ENCODE measurements at regions not wholly inside any gene's neighbourhood (a gene's known extent, or its start where the extent isn't known, plus 50 kb on each side); places are given as distances from the start of the nearest gene placed in this dataset.
A peak's percentile ranks its signal among the peaks of the same experiment; 100 is the strongest.
"Not testable (repeated sequence)": the region's sequence is repeated elsewhere in the genome, so short reads cannot be mapped to it uniquely, and the experiment has no call there.

DNA sequence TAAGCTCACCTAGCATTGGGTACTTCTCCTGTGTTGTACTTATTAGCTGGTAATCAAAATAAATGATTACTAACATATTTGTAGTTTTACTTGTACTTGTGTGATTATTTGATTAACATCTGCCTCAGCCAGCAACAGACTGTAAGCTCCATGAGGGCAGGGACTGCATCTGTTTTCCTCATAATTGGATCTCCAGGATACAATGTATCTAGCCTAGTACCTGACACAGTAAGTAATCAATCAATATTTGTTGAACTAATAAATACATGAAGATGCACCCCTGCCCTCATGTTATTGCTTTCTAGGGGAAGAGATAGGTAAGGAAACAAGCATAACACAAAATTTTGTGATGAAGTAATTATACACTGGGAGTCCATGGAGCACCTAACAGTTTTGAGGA lies 101.5 kb downstream of the TENT5C start:
- DNase-seq (ENCODE audit: low spot score), result no peak

GRCh38 chr1:117708323-117709248 lies 102.7 kb downstream of the TENT5C start:
- DNase-seq (ENCODE audit: low spot score), result no peak

DNA sequence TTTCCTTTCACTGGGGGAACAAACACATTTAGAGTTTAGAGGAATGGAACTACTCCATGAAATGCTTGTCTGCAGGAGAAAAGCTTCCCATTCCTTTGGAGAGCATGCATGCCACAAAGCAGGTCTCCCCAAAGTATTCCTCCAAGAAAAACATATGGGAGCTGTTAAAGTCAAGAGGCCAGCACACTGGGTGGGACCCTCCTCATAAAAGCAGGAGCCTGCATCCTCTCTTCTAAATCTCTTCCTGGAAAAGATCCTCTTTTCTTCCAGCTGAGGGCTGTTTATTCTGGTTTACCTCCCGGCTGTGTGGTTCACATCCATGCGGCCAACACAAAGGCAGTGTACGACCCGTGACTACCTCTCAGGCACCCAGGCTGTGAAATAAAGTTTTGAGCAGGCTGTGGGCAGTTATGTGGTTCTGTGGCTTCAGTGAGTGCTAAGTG lies 103.4 kb downstream of the TENT5C start:
- DNase-seq (ENCODE audit: low spot score), result no peak

DNA sequence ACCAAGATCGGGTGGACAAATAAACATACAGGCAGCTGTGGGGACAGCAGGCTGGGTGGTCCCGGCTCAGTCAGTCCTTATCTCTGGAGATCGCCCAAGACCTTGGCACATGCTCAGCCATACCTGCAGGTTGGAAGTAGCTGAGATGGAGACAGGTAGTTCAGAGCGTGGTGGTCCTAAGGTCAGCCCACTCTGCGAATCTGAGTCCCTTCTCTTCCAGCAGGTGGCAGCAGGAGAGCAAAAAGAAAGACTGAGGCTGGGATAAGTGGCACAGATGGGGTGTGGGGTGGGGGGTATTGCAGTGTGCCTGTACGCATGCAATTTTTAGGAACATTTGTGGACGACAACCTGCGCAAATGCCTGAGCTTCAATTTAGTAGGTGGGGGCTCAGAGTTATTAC lies 104.9 kb downstream of the TENT5C start:
- DNase-seq (ENCODE audit: low spot score), result no peak

- DNase-seq (ENCODE audit: low spot score), result no peak
These were observed 106.8 kb downstream of the TENT5C start for GRCh38 chr1:117712621-117713020.

- no peak for DNase-seq (ENCODE audit: low spot score)
These were observed 108.7 kb downstream of the TENT5C start for GRCh38 chr1:117714546-117714945.

DNA sequence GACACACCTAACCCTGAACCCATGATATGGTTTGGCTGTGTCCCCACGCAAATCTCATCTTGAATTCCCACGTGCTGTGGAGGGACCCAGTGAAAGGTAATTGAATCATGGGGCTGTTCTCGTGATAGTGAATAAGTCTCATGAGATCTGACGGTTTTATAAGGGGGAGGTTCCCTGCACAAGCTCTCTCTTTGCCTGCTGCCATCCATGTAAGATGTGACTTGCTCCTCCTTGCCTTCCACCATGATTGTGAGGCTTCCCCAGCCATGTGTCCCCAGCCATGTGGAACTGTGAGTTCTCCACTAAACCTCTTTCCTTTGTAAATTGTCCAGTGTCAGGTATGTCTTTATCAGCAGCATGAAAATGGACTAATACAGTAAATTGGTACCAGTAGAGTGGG lies 110.2 kb downstream of the TENT5C start:
- DNase-seq (ENCODE audit: low spot score), result not testable (repeated sequence)

GRCh38 chr1:117717980-117718379 lies 112.1 kb downstream of the TENT5C start:
- DNase-seq (ENCODE audit: low spot score), result not testable (repeated sequence)

- DNase-seq (ENCODE audit: low spot score), result not testable (repeated sequence)
These were observed 112.7 kb downstream of the TENT5C start for GRCh38 chr1:117718596-117718995.

- DNase-seq (ENCODE audit: low spot score), result no peak
These were observed 113.2 kb downstream of the TENT5C start for GRCh38 chr1:117719004-117719403.

DNA sequence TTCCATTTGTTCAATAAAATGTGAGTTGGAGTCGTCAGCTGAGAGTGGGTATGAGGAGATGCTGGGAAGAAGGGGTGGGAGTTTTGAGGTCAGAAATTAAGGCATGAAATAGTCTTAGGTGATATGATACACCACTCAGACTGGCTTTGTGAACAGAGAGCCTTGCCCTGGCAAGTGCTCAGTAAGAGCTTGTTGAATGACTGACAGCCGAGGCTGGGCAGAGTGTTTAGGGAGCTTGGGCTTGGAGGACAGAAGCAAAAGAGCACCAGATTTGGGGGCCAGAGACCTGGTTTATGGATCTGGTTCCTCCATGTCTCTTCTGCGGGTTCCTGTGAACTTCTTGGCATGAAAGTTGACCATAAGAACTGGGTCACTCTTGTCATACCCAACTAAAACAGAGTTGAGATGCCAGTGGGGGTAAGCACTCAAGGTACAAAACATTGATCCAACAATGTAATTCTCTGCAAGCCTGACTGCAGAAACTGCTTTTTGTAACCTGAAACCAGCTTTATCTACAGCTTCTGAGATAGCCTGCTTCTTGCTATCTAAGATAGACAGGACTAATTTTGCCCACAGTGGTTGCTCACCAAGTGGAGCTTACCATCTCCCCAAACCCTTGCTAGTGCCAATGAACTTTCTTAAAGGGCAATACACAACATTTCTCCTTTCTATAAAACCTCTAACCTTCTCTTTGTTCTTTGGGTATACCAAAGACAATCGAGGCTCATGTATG lies 126.4 kb downstream of the TENT5C start:
- DNase-seq (ENCODE audit: low spot score), result no peak

GRCh38 chr1:117732956-117733355 lies 127.1 kb downstream of the TENT5C start:
- no peak for DNase-seq (ENCODE audit: low spot score)

DNA sequence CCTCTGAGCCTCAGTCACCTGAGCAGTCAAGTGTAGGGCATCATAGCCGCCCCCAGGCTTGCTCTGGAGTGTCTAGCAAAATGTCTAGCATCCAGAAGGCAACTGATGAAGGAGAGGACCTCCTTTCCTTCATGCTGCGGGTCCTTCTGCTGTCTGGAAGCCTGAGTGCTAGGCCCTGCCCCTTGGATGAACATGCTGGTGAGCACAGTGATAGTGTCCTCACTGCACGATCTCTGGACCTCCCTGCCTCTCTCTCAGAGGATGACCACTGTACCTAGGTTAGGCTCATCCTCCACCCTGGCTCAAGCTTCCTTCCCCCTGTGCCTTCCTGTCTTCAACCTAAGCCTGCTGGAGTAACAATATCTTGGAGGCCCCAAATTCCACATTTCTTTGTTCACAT lies 128.6 kb downstream of the TENT5C start:
- no peak for DNase-seq (ENCODE audit: low spot score)

GRCh38 chr1:117735045-117735992 lies 129.5 kb downstream of the TENT5C start:
- peak; percentile 60 for DNase-seq (ENCODE audit: low spot score)

DNA sequence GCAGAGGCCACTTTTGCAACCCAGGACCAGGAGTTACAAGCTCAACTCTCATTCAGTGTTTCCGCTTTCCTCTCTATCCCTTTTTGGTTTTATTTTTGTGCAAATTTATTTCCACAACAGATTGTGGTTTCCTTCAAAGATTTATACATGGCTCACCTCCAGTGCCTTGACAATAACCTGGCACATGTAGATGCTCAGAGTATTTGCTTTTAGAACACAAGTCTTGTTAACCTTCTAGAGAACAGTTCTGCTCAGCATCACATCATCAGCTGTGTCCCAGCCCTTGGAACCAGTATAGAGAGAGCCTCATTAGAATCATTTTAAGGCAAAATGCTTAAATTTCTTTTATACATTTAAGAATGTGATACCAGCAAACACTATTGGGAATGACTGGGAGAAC lies 133.7 kb downstream of the TENT5C start:
- DNase-seq (ENCODE audit: low spot score), result no peak

GRCh38 chr1:117740496-117740895 lies 134.6 kb downstream of the TENT5C start:
- DNase-seq (ENCODE audit: low spot score), result no peak

DNA sequence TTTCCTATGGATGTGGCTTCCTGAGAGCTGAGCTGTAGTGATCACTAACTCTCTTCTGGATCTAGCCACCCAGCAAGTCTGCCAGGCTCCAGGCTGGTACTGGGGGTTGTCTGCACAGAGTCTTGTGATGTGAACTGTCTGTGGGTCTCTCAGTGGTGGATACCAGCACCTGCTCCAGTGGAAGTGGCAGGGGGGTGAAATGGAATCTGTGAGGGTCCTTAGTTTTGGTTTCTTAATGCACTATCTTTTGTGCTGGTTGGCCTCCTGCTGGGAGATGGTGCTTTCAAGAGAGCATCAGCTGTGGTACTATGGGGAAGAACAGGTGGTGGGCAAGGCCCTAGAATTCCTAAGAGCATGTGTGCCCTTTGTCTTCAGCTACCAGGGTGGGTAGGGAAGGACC lies 140.7 kb downstream of the TENT5C start:
- not testable (repeated sequence) for DNase-seq (ENCODE audit: low spot score)

- DNase-seq (ENCODE audit: low spot score), result no peak
These were observed 141.8 kb downstream of the TENT5C start for GRCh38 chr1:117747605-117748004.

- no peak for DNase-seq (ENCODE audit: low spot score)
These were observed 145.5 kb downstream of the TENT5C start for GRCh38 chr1:117751321-117751720.

- no peak for DNase-seq (ENCODE audit: low spot score)
These were observed 146.8 kb downstream of the TENT5C start for GRCh38 chr1:117752661-117753060.

GRCh38 chr1:117753232-117753631 lies 147.4 kb downstream of the TENT5C start:
- no peak for DNase-seq (ENCODE audit: low spot score)

DNA sequence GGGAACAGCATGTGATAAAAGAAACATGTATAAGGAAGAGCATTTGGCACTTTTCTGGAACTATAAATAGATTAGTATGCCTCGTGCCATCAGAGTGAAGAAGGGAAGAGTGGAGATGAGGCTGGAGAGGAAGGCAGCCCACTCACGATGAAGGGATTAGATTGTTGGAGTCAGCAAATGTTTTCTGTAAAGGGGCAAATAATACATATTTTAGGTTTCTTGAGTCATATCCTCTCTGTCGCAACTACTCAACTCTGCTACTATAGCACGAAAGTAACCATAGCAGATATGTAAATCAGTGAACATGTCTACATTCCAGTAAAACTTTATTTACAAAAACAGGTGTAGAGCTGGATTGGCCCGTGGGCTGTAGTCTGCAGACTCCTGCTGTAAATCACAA lies 147.8 kb downstream of the TENT5C start:
- no peak for DNase-seq (ENCODE audit: low spot score)
